Sigmoid colon (tissue), 6 donors: ENCODE measurements at regions not wholly inside any gene's neighbourhood (a gene's known extent, or its start where the extent isn't known, plus 50 kb on each side); places are given as distances from the start of the nearest gene placed in this dataset.
"Not testable (repeated sequence)": the region's sequence is repeated elsewhere in the genome, so short reads cannot be mapped to it uniquely, and the experiment has no call there.

Source experiments
- DNase-seq: peaks from one replicate; pipeline ENCODE4 v3.0.0-alpha.2; 2019
- H3K27ac ChIP-seq, 4 donors: fragments of 200-600 bp; sonication (generic); one replicate each; pipeline ENCODE4 v1.5.1; 2016 to 2019; ENCODE audit warnings: mild to moderate bottlenecking in 1 of 4
- H3K27me3 ChIP-seq, 3 donors: fragments of 200-600 bp; sonication (generic); one replicate each; pipeline ENCODE4 v1.5.1; 2019; ENCODE audit warnings: mild to moderate bottlenecking in 1 of 3
- H3K36me3 ChIP-seq, 4 donors: fragments of 200-600 bp; sonication (generic); one replicate each; pipeline ENCODE4 v1.5.1; 2016 to 2019
- H3K4me1 ChIP-seq, 4 donors: fragments of 200-600 bp; sonication (generic); one replicate each; pipeline ENCODE4 v1.5.1; 2017 to 2019
- H3K4me3 ChIP-seq, 4 donors: fragments of 200-600 bp; sonication (generic); one replicate each; pipeline ENCODE4 v1.5.1; 2017 to 2019; ENCODE audit warnings: mild to moderate bottlenecking in 2 of 4, moderate library complexity in 1 of 4
- H3K9me3 ChIP-seq, 4 donors: fragments of 200-600 bp in 3 of 4; sonication (generic) in 3 of 4; one replicate each; pipeline versions ENCODE4 v1.5.1 to v1.6.1; 2013 to 2019
- EP300 ChIP-seq, 4 donors: sonication (generic); formaldehyde crosslinking; IDR thresholded peaks; one replicate each; pipeline ENCODE4 v1.6.1; 2017; ENCODE audit warnings: antibody characterized with exemption in 4 of 4
- POLR2A ChIP-seq, 2 donors: fragments of 450-650 bp; IDR thresholded peaks; one replicate each; pipeline ENCODE4 v1.6.1; 2016; ENCODE audit warnings: antibody characterized with exemption in 2 of 2, mild to moderate bottlenecking in 2 of 2, moderate library complexity in 2 of 2
- POLR2AphosphoS5 ChIP-seq, 4 donors: sonication (generic); formaldehyde crosslinking; IDR thresholded peaks; one replicate each; pipeline ENCODE4 v1.6.1; 2017; ENCODE audit warnings: antibody characterized with exemption in 4 of 4
- WGBS, 2 donors: extraction: QIAGEN DNeasy Blood & Tissue Kit; methylation state at CpG; one replicate each; pipeline ENCODE4 v1.1.7; 2013; 5-methylcytosine and 5-hydroxymethylcytosine counted together
- intact Hi-C: fragments of 100-400 bp; cut with DNase I; formaldehyde crosslinking; loops from one replicate; pipeline ENCODE4 v1.15.1; 2023
- TF ChIP-seq, protein P1 (sequence below), 4 experiments: fragments of 450-650 bp in 3 of 4; fragments of 200-600 bp in 1 of 4; IDR thresholded peaks; one replicate each; pipeline ENCODE4 v1.5.1; 2016 to 2019; ENCODE audit warnings: antibody characterized with exemption in 4 of 4, mild to moderate bottlenecking in 3 of 4, moderate library complexity in 2 of 4
- donor health status: healthy with polysubstance abuse.
- donor health status: healthy.

DNA sequence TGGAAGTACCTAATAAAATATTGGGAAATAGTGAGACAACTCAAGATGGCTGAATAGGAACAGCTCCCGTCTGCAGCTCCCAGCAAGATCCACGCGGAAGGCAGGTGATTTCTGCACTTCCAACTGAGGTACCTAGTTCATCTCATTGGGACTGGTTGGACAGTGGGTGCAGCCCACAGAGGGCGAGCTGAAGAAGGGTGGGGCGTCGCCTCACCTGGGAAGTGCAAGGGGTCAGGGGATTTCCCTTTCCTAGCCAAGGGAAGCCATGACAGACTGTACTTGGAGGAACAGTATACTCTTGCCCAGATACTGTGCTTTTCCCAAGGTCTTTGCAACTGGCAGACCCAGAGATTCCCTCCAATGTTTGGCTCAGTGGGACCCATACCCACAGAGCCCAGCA is 172.8 kb downstream of the CRPPA start:
- H3K4me3 ChIP-seq, H3K4me1 ChIP-seq, H3K27me3 ChIP-seq, intact Hi-C loops, H3K27ac ChIP-seq, H3K9me3 ChIP-seq, H3K36me3 ChIP-seq, DNase-seq: not testable (repeated sequence)
- WGBS, 2 donors, result 96 to 97% methylated on average over 6 of the region's 6 CpGs

DNA sequence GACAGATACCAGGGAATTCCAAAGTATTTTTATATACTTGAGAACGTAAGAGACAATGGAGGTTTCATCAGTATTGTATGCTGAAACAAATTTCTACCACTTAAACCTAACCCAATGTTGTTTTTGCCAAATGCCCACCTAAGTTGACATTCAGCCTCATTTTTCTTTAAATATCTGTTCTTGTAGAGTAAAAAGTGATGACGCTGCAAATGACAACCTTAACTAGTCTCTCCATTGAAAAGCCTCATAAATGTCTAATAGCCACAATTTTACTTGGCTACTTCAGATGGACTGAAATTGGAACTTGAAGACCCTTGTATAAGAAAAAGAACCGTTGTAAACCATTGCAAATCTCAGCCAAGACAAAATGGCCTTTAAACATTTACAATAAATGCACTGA is 176.9 kb downstream of the CRPPA start:
- H3K9me3 ChIP-seq, result no peaks in the 10 kb centered on the region
- intact Hi-C loops, result no loop called here
- no peak for DNase-seq
- no peak overlapping the region for H3K27ac ChIP-seq
- no peak overlapping the region for H3K4me3 ChIP-seq
- no peaks in the 10 kb centered on the region for H3K36me3 ChIP-seq
- no peaks in the 10 kb centered on the region for H3K27me3 ChIP-seq
- WGBS, 2 donors, result 79 to 88% methylated on average over 3 of the region's 3 CpGs
- no peak for TF ChIP-seq POLR2A (IDR thresholded peaks at IDR 0.05)
- no peak for TF ChIP-seq POLR2AphosphoS5 (IDR thresholded peaks at IDR 0.05)
- TF ChIP-seq, protein P1, sequence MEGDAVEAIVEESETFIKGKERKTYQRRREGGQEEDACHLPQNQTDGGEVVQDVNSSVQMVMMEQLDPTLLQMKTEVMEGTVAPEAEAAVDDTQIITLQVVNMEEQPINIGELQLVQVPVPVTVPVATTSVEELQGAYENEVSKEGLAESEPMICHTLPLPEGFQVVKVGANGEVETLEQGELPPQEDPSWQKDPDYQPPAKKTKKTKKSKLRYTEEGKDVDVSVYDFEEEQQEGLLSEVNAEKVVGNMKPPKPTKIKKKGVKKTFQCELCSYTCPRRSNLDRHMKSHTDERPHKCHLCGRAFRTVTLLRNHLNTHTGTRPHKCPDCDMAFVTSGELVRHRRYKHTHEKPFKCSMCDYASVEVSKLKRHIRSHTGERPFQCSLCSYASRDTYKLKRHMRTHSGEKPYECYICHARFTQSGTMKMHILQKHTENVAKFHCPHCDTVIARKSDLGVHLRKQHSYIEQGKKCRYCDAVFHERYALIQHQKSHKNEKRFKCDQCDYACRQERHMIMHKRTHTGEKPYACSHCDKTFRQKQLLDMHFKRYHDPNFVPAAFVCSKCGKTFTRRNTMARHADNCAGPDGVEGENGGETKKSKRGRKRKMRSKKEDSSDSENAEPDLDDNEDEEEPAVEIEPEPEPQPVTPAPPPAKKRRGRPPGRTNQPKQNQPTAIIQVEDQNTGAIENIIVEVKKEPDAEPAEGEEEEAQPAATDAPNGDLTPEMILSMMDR (IDR thresholded peaks at IDR 0.05), result no peak
- TF ChIP-seq EP300 (IDR thresholded peaks at IDR 0.05), result no peak
- H3K4me1 ChIP-seq, result no peaks in the 10 kb centered on the region

DNA sequence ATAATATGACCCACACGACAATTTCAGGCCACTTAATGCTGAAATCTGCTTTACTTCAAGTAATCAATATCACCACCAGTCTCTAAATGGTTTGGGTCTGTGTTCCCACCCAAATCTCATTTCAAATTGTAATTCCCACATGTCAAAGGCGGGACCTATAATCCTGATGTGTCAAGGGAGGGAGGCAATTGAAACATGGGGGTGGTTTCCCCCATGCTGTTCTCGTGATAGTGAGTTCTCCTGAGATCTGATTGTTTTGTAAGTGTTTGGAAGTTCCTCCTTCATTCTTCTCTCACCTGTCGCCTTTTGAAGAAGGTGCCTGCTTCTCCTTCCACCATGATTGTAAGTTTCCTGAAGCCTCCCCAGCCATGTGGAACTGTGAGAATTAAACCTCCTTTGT is 178.4 kb downstream of the CRPPA start:
- H3K36me3 ChIP-seq, result no peaks in the 10 kb centered on the region
- H3K4me1 ChIP-seq, result no peaks in the 10 kb centered on the region
- H3K9me3 ChIP-seq, result no peaks in the 10 kb centered on the region
- H3K27ac ChIP-seq, result no peak overlapping the region
- 93 to 95% methylated on average over 4 of the region's 4 CpGs for WGBS, 2 donors
- TF ChIP-seq EP300 (IDR thresholded peaks at IDR 0.05), result no peak
- TF ChIP-seq, protein P1 (IDR thresholded peaks at IDR 0.05), result no peak
- no peak for TF ChIP-seq POLR2AphosphoS5 (IDR thresholded peaks at IDR 0.05)
- no peak for TF ChIP-seq POLR2A (IDR thresholded peaks at IDR 0.05)
- H3K4me3 ChIP-seq, result no peak overlapping the region
- no peak for DNase-seq
- intact Hi-C loops, result no loop called here
- no peaks in the 10 kb centered on the region for H3K27me3 ChIP-seq

DNA sequence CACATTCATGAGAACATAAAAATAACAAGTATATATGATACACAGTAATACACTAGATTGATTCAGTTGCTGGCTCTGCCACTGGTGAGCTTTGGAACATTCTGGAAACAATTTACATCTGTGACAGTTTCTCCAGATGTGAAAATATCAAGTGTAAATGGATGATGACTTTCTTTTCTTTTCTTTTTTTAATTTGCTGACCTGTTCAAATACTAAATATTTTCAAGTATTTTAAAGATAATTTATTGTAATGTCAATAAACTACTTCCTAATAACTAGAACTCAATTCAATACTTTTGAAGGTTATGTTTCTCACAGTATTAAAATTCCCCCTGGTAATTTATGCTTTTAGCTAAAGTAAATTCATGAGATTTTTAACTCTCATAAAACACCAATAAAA is 180.3 kb downstream of the CRPPA start:
- Histone ChIP-seq H3K4me1 (no peaks in the 10 kb centered on the region), H3K36me3 (no peaks in the 10 kb centered on the region), H3K4me3 (no peak overlapping the region), H3K9me3 (no peaks in the 10 kb centered on the region), H3K27ac (no peak overlapping the region), H3K27me3 (no peaks in the 10 kb centered on the region)
- TF ChIP-seq POLR2AphosphoS5 (IDR thresholded peaks at IDR 0.05), result no peak
- no peak for TF ChIP-seq EP300 (IDR thresholded peaks at IDR 0.05)
- intact Hi-C loops, result no loop called here
- DNase-seq, result no peak

DNA sequence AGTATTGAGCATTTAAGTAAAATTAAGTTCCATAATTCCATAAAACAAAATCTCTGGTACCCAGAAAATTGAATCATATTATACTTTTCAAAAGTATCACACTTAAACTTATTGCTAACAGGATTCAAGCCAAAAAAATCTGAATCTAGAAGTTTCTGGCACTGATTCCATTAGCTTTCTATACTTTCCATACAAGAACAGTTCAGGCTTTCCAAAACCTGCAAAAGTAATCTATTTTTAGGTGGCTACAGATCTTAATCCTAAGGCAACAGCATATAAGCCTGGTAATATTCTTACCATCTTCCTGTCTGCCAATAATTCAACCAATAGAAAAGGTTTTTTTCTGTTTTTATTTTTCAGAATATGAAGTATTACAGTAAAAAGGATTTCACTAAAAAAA is 185.0 kb downstream of the CRPPA start:
- no peaks in the 10 kb centered on the region for H3K27me3 ChIP-seq
- H3K9me3 ChIP-seq, result peaks cover 0 to 5% (median 2%) of the 10 kb centered on the region in 4 donors
- no peaks in the 10 kb centered on the region for H3K36me3 ChIP-seq
- H3K4me3 ChIP-seq, result no peak overlapping the region
- no peak for DNase-seq
- no peaks in the 10 kb centered on the region for H3K4me1 ChIP-seq
- intact Hi-C loops, result no loop called here
- no peak for TF ChIP-seq EP300 (IDR thresholded peaks at IDR 0.05)
- no peak for TF ChIP-seq POLR2AphosphoS5 (IDR thresholded peaks at IDR 0.05)
- no peak for TF ChIP-seq POLR2A (IDR thresholded peaks at IDR 0.05)
- TF ChIP-seq, protein P1 (IDR thresholded peaks at IDR 0.05), result no peak
- no peak overlapping the region for H3K27ac ChIP-seq
